ENCODE measurements at regions not wholly inside any gene's neighbourhood (a gene's known extent, or its start where the extent isn't known, plus 50 kb on each side); places are given as distances from the start of the nearest gene placed in this dataset.
"Not testable (repeated sequence)": the region's sequence is repeated elsewhere in the genome, so short reads cannot be mapped to it uniquely, and the experiment has no call there.

- Mint-ChIP-seq H3K4me3 (no peak overlapping the region), H3K4me1 (no peaks in the 10 kb centered on the region), H3K27ac (no peak overlapping the region), H3K9me3 (peaks cover 4% of the 10 kb centered on the region), H3K27me3 (peaks cover 6% of the 10 kb centered on the region), H3K36me3 (ENCODE audit: low read depth) (no peaks in the 10 kb centered on the region)
- intact Hi-C loops (cut with micrococcal nuclease), result no loop called here
- DNase-seq, result no peak
These were observed 50.6 kb upstream of the TMEM170B start for GRCh38 chr6:11486959-11487358.

- intact Hi-C loops (cut with micrococcal nuclease), result no loop called here
- no peak overlapping the region for H3K4me3 Mint-ChIP-seq
- no peak for DNase-seq
- H3K27ac Mint-ChIP-seq, result no peak overlapping the region
- no peaks in the 10 kb centered on the region for H3K36me3 Mint-ChIP-seq (ENCODE audit: low read depth)
- H3K9me3 Mint-ChIP-seq, result peaks cover 4% of the 10 kb centered on the region
- no peaks in the 10 kb centered on the region for H3K4me1 Mint-ChIP-seq
- peaks cover 6% of the 10 kb centered on the region for H3K27me3 Mint-ChIP-seq
These were observed 51.1 kb upstream of the TMEM170B start for GRCh38 chr6:11486486-11486885.

- peaks cover 4% of the 10 kb centered on the region for H3K9me3 Mint-ChIP-seq
- intact Hi-C loops (cut with micrococcal nuclease), result no loop called here
- peaks cover 6% of the 10 kb centered on the region for H3K27me3 Mint-ChIP-seq
- DNase-seq, result no peak
- no peaks in the 10 kb centered on the region for H3K36me3 Mint-ChIP-seq (ENCODE audit: low read depth)
- H3K4me3 Mint-ChIP-seq, result no peak overlapping the region
- no peaks in the 10 kb centered on the region for H3K4me1 Mint-ChIP-seq
- H3K27ac Mint-ChIP-seq, result no peak overlapping the region
These were observed 51.5 kb upstream of the TMEM170B start for GRCh38 chr6:11486051-11486450.

- peaks cover 5% of the 10 kb centered on the region for H3K9me3 Mint-ChIP-seq
- peaks cover 6% of the 10 kb centered on the region for H3K27me3 Mint-ChIP-seq
- DNase-seq, result no peak
- H3K36me3 Mint-ChIP-seq (ENCODE audit: low read depth), result no peaks in the 10 kb centered on the region
- intact Hi-C loops (cut with micrococcal nuclease), result no loop called here
- no peaks in the 10 kb centered on the region for H3K4me1 Mint-ChIP-seq
- no peak overlapping the region for H3K27ac Mint-ChIP-seq
- no peak overlapping the region for H3K4me3 Mint-ChIP-seq
These were observed 52.3 kb upstream of the TMEM170B start for GRCh38 chr6:11485271-11485670.

- no peaks in the 10 kb centered on the region for H3K4me1 Mint-ChIP-seq
- H3K4me3 Mint-ChIP-seq, result no peak overlapping the region
- H3K36me3 Mint-ChIP-seq (ENCODE audit: low read depth), result no peaks in the 10 kb centered on the region
- no peak for DNase-seq
- H3K27ac Mint-ChIP-seq, result no peak overlapping the region
- intact Hi-C loops (cut with micrococcal nuclease), result no loop called here
- peaks cover 6% of the 10 kb centered on the region for H3K27me3 Mint-ChIP-seq
- H3K9me3 Mint-ChIP-seq, result peaks cover 7% of the 10 kb centered on the region
These were observed 53.1 kb upstream of the TMEM170B start for GRCh38 chr6:11484441-11484840.

- intact Hi-C loops (cut with micrococcal nuclease), result no loop called here
- peaks cover 2% of the 10 kb centered on the region for H3K27me3 Mint-ChIP-seq
- H3K4me3 Mint-ChIP-seq, result no peak overlapping the region
- H3K4me1 Mint-ChIP-seq, result no peaks in the 10 kb centered on the region
- DNase-seq, result no peak
- no peak overlapping the region for H3K27ac Mint-ChIP-seq
- H3K9me3 Mint-ChIP-seq, result peaks cover 7% of the 10 kb centered on the region
- no peaks in the 10 kb centered on the region for H3K36me3 Mint-ChIP-seq (ENCODE audit: low read depth)
These were observed 54.9 kb upstream of the TMEM170B start for GRCh38 chr6:11482616-11483015.

GRCh38 chr6:11480541-11480940 is 57.0 kb upstream of the TMEM170B start:
- Mint-ChIP-seq H3K27me3 (peaks cover 14% of the 10 kb centered on the region), H3K4me1 (no peaks in the 10 kb centered on the region), H3K36me3 (ENCODE audit: low read depth) (no peaks in the 10 kb centered on the region), H3K9me3 (peaks cover 14% of the 10 kb centered on the region), H3K4me3 (no peak overlapping the region), H3K27ac (no peak overlapping the region)
- DNase-seq, result no peak
- intact Hi-C loops (cut with micrococcal nuclease), result no loop called here

- H3K4me1 Mint-ChIP-seq, result peaks cover 3% of the 10 kb centered on the region
- intact Hi-C loops (cut with micrococcal nuclease), result no loop called here
- H3K9me3 Mint-ChIP-seq, result peaks cover 14% of the 10 kb centered on the region
- H3K36me3 Mint-ChIP-seq (ENCODE audit: low read depth), result no peaks in the 10 kb centered on the region
- H3K27me3 Mint-ChIP-seq, result peaks cover 18% of the 10 kb centered on the region
- H3K4me3 Mint-ChIP-seq, result no peak overlapping the region
- no peak for DNase-seq
- no peak overlapping the region for H3K27ac Mint-ChIP-seq
These were observed 58.3 kb upstream of the TMEM170B start for GRCh38 chr6:11479296-11479695.

- Mint-ChIP-seq H3K27me3 (peaks cover 22% of the 10 kb centered on the region), H3K4me1 (peaks cover 4% of the 10 kb centered on the region), H3K27ac (no peak overlapping the region), H3K9me3 (peaks cover 13% of the 10 kb centered on the region), H3K36me3 (ENCODE audit: low read depth) (no peaks in the 10 kb centered on the region), H3K4me3 (no peak overlapping the region)
- no peak for DNase-seq
- intact Hi-C loops (cut with micrococcal nuclease), result no loop called here
These were observed 59.0 kb upstream of the TMEM170B start for GRCh38 chr6:11478586-11478985.

GRCh38 chr6:11475016-11475415 is 62.5 kb upstream of the TMEM170B start:
- peaks cover 22% of the 10 kb centered on the region for H3K27me3 Mint-ChIP-seq
- DNase-seq, result no peak
- intact Hi-C loops (cut with micrococcal nuclease), result no loop called here
- H3K4me1 Mint-ChIP-seq, result peaks cover 4% of the 10 kb centered on the region
- H3K27ac Mint-ChIP-seq, result no peak overlapping the region
- no peak overlapping the region for H3K4me3 Mint-ChIP-seq
- no peaks in the 10 kb centered on the region for H3K36me3 Mint-ChIP-seq (ENCODE audit: low read depth)
- H3K9me3 Mint-ChIP-seq, result peaks cover 7% of the 10 kb centered on the region

- DNase-seq, result no peak
- intact Hi-C loops (cut with micrococcal nuclease), result no loop called here
- Mint-ChIP-seq H3K27ac (no peak overlapping the region), H3K4me3 (no peak overlapping the region), H3K4me1 (peaks cover 4% of the 10 kb centered on the region), H3K36me3 (ENCODE audit: low read depth) (no peaks in the 10 kb centered on the region), H3K27me3 (peaks cover 22% of the 10 kb centered on the region), H3K9me3 (peaks cover 7% of the 10 kb centered on the region)
These were observed 64.4 kb upstream of the TMEM170B start for GRCh38 chr6:11473008-11473740.

GRCh38 chr6:11471261-11471660 is 66.3 kb upstream of the TMEM170B start:
- Mint-ChIP-seq H3K9me3 (no peaks in the 10 kb centered on the region), H3K27ac (no peak overlapping the region)

GRCh38 chr6:11469684-11470083 is 67.9 kb upstream of the TMEM170B start:
- Mint-ChIP-seq H3K9me3 (no peaks in the 10 kb centered on the region), H3K36me3 (ENCODE audit: low read depth) (no peaks in the 10 kb centered on the region), H3K27me3 (peaks cover 8% of the 10 kb centered on the region), H3K4me1 (peaks cover 4% of the 10 kb centered on the region), H3K27ac (no peak overlapping the region), H3K4me3 (no peak overlapping the region)
- intact Hi-C loops (cut with micrococcal nuclease), result no loop called here
- no peak for DNase-seq

More at GRCh38 chr6:11471261-11471660, 66.3 kb upstream of the TMEM170B start:
- H3K4me1 Mint-ChIP-seq, result peaks cover 4% of the 10 kb centered on the region
- peaks cover 14% of the 10 kb centered on the region for H3K27me3 Mint-ChIP-seq
- no peaks in the 10 kb centered on the region for H3K36me3 Mint-ChIP-seq (ENCODE audit: low read depth)
- H3K4me3 Mint-ChIP-seq, result no peak overlapping the region
- no peak for DNase-seq
- intact Hi-C loops (cut with micrococcal nuclease), result no loop called here

GRCh38 chr6:11468271-11468670 is 69.3 kb upstream of the TMEM170B start:
- H3K36me3 Mint-ChIP-seq (ENCODE audit: low read depth); H3K9me3 Mint-ChIP-seq; H3K27ac Mint-ChIP-seq; H3K4me3 Mint-ChIP-seq; intact Hi-C loops (cut with micrococcal nuclease); H3K27me3 Mint-ChIP-seq; H3K4me1 Mint-ChIP-seq; DNase-seq: not testable (repeated sequence)

GRCh38 chr6:11467364-11467763 is 70.2 kb upstream of the TMEM170B start:
- H3K4me1 Mint-ChIP-seq, result no peaks in the 10 kb centered on the region
- peaks cover 4% of the 10 kb centered on the region for H3K9me3 Mint-ChIP-seq
- intact Hi-C loops (cut with micrococcal nuclease), result no loop called here
- H3K27me3 Mint-ChIP-seq, result no peaks in the 10 kb centered on the region
- H3K4me3 Mint-ChIP-seq, result no peak overlapping the region
- no peaks in the 10 kb centered on the region for H3K36me3 Mint-ChIP-seq (ENCODE audit: low read depth)
- no peak overlapping the region for H3K27ac Mint-ChIP-seq
- no peak for DNase-seq
